ENCODE measurements at regions not wholly inside any gene's neighbourhood (a gene's known extent, or its start where the extent isn't known, plus 50 kb on each side); places are given as distances from the start of the nearest gene placed in this dataset.

GRCh38 chr2:12221584-12221983 lies 475.2 kb downstream of the LPIN1 start:
- TF ChIP-seq CTCF (IDR thresholded peaks at IDR 0.05) (no peak), POLR2A (IDR thresholded peaks at IDR 0.05) (no peak)
